Eye (tissue), 1 donor: ENCODE measurements at regions not wholly inside any gene's neighbourhood (a gene's known extent, or its start where the extent isn't known, plus 50 kb on each side); places are given as distances from the start of the nearest gene placed in this dataset.

ENCODE experiments used
- DNase-seq: peaks from one replicate; pipeline ENCODE4 v3.0.0-alpha.2; 2015

- DNase-seq = no peak
Measured at GRCh38 chr1:39109644-39110043, 83.5 kb downstream of the NDUFS5 start.

DNA sequence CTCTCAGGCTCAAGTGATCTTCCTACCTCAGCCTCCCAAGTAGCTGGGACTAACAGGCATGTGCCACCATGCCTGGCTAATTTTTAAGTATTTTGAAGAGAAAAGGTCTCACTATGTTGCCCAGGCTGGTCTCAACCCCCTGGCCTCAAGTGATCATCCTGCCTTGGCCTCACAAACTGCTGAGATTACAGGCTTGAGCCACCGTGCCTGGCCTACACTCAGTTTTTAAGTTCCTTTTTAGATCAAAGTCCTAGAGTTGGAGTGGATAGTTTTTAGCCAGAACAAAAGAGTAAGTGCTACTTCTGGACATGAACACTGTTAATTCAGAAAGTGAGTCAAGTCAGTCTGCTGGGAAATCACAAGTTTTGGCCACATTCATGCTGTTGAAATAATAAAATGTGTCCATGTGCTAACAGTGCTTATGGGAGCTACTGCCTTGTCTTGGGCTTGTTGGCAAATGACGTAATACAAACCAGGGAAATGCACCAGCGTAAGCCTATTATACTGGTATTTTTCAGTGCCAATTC lies 84.2 kb downstream of the NDUFS5 start:
- DNase-seq = no peak

- no peak for DNase-seq
Measured at GRCh38 chr1:39110882-39111281, 84.7 kb downstream of the NDUFS5 start.

DNA sequence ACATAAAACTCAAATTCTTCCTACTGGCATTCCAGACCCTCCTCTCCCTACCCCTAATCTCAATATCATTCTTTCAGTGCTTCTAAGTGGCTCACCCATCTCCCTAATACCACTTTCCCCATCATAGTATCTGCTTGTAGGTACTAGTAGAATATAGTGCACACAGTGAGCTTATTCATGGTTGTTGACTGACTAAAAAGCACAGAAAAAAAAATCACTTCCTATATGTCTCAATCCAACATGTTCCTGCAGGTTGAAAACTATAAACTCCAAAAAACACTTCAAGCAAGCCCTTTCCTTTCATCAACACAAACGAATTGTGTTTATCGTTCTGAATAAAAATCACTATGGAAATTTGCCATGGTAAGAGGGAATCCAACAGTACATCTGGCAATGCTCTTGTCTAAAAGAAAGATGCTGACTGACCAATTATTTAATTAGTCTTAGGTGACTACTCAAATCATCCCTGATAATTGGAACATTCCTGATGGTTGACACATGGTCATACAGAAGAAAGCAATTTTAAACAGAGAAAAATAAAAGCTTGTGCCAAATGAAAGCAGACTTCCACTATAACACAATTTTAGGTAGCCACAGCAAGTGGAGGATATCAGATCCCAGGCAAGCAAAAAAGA lies 87.1 kb downstream of the NDUFS5 start:
- no peak for DNase-seq

DNA sequence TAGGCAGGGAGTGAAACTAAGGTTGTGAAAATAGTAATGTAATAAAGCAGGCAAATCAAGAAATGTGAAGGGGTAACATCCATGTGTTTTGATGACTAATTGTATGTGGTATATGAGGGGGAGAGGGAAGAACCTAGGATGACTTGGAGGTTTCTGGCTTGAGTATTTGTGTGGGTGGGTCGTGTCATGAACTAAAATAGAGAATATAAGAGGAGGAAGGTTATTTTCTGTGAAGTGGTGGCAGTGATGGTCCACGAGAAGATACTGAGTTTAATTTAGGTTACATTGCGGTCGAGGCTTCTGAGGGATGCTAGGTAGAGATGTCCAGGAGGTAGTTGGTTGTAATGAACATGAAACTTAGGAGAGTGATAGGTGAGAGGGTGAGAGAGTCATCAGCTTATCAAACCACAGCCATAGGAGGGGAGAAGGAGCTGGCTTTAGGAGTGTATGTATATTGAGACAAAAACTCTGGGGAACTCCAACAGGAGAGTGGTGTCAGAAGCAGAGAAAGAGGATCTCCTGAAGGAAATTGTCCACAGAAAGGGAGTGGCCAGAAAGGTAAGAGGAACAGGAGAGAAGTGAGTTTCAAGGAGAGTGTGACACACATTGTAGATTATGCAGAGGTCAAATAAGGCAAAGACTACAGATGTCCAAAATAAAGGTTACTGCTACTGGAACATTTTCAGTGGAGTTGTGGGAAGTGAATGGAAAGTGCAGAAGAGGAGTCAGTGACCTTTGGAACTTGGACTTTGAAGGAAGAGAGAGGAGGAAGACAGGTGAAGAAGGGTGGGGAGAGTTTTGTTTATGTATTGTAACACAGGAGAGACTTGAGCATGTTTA lies 89.0 kb upstream of the MACF1 start:
- no peak for DNase-seq

DNA sequence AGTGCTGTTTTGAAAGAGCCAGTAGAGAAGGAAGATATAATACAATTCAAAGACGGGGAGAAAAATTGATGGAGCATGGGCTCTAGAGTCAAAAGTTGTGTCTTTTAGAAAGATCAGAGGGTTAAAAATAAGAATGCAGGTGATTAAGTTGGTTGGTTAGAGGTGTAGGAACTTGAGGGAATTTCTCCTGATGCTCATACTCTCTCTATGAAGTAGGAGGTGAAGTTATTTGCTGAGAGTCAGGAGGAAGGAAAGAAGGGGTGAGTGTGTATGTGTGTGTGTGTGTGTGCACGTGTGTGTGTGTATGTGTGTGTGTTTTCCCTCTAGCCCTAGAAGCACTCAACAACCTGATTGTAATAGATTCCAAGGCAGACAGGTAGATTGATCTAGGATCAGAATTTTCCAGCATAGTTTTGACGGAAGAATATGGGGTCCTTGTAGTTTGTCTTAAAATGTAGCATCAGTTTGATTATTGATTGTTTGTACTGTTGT lies 88.3 kb upstream of the MACF1 start:
- DNase-seq = no peak

GRCh38 chr1:39116860-39117728 lies 87.4 kb upstream of the MACF1 start:
- peak; percentile 41 for DNase-seq

GRCh38 chr1:39117899-39118450 lies 86.5 kb upstream of the MACF1 start:
- DNase-seq = no peak

DNA sequence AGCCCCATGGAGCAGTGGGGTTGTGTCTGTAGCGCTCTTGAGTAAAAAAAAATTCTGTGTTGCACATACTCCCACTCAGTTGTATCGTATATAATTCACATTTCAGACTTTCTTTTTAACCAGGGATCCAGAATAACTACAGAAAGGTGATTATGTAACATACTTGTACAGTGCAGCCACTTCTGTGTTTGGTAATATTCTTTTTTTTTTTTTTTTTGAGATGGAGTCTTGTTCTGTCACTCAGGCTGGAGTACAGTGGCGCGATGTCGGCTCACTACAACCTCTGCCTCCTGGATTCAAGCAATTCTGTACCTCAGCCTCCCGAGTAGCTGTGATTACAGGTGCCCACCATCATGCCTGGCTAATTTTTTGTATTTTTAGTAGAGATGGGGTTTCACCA lies 82.4 kb upstream of the MACF1 start:
- no peak for DNase-seq

DNA sequence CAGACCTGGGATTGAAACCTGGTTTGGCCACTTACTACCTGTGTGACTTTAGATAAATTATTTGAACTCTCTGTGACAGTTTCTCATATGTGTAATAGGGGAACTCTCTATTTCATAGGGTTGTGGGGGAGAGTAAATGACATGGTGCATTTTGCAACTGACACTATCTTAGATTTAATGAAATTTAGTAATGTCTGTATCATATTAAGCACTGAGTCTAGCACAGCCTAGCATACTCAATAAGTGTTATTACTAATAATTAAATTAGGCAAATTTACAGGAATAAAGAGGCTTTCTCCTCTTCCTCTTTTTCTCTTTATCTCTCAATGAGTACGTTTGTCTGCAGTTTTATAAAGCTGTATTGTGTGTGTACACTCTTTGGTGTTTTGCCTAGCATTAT lies 80.2 kb upstream of the MACF1 start:
- no peak for DNase-seq

DNA sequence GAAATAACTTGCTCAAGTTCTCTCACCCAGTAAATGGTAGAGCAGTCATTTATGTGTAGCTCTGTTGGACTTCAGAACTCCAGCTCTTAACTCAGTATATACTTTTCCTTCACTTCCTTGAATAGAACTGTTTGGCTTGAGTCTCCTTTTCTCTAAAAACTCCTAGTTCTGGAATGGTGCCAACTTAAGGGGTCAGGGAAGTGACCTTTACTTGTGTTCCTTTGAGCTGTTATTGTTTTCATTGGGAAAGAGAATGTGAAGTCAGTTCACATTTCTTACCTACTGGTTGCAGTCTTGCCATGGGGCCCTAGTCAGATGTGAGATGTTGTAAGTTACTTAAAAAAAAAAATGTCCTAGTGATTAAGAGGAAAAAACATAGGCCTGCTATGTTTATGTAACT lies 77.0 kb upstream of the MACF1 start:
- DNase-seq = no peak

GRCh38 chr1:39128126-39128525 lies 76.4 kb upstream of the MACF1 start:
- no peak for DNase-seq

- peak; percentile 31 for DNase-seq
Measured at GRCh38 chr1:39128959-39129358, 75.5 kb upstream of the MACF1 start.

DNA sequence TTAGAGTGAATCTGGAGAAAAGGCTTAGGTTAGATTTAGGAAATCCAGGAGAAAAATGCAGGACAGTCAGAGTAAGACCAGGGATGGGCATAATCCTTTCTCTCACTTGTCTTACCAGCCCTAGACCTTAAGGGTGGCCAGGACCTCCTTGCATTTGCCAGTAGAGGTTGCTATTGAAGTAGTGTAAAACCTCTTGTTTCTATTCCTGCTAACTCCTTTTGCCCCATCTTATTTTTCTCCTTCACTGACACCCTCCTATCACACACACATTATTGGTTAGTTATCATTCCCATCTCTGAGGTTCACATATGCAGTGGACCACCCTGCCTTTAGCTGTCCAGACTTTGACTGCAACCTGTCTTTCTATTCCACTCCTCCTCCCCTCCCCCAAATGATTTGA lies 75.0 kb upstream of the MACF1 start:
- no peak for DNase-seq

- no peak for DNase-seq
Measured at GRCh38 chr1:39130325-39130724, 74.2 kb upstream of the MACF1 start.

DNA sequence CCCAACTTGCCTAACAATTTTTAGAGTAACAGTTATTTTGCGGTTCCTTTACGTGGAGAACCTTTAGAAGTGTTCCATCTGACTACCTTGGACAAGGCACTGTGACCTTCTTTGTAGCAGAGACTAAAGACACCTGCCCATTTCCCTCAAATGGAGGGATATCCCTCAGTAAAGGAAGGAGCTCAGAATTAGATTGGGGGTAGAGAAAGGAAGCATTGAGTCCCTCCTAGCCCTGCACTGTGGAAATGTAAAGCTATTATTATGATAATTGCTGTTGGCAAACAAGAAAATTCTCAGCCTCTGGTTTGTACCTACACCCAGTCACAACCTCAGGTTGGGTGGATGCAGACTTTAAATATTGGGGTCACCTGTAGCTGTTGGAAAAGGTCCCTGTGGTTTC lies 72.6 kb upstream of the MACF1 start:
- no peak for DNase-seq

DNA sequence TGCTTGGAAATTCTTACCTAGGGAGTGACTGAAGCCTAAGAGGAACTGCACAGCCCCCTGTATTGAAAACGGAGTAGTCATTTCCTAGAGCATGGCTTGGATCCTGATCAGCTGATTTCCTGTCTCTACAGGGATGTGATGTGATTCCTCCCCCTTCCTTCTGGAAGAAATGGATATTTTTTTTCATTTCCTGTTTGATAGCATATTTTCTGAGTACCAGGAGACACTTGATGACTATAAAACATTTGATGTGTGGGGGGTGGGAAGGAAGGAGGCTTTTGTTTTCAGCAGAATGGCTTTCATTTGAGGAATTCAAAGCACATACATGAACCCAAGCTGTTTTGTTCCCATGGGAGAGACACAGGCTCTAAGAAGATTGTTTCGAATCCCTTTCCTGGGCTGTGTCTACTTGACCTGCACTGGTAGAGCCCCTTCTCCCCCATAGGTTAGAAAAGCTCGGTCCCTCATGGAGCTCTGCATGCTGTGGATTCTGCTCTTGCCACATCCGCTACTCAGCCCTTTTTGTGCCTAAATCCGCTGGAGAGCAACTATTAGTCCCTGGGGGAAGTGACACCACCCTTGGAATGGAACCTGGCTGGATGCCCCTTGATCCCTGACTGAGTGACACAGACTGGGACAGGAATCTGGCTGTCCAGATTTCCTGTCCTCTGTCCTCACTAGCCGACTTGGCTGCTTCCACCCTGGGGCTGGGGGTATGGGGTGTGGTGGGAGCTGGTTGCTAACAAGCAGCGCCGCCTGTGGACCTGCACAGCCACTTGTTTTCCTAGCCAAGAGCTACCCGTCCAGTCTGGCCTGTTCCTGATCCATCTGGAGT lies 71.8 kb upstream of the MACF1 start:
- peak; percentile 67 for DNase-seq

DNA sequence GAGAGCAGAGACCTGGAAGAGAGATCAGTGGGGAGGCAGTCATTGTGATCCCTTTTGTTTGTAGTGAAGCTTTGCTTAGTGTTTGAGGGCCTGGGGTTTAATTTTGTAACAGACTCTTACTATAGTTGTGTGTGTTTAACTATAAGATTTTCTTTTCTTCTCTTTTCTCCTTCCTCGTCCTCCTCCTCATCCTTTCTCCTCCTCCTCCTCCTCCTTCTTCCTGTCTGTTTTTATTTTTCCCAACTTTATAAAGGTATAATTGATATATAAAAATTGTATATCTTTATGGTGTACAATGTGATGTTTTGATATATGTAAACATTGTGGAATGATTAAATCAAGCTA lies 71.2 kb upstream of the MACF1 start:
- DNase-seq = no peak

- no peak for DNase-seq
Measured at GRCh38 chr1:39134768-39135333, 69.6 kb upstream of the MACF1 start.

DNA sequence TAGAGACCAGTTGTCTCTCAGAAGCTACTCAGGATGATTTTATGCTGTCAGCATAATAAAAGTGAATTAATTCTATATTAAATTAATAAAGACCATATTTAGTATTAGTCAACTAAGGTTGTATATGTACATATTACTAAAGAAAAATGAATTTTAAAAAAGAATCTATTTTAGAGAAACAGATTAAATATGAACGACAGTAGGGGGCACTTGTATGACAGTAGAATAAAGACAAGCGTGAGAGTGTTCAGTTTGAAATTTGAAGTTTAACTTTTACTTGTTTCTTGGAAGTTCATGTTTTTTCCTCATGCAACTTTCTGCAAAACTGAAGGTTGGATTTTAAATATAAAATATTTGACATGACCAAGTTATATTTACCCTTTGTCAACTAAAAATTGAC lies 67.9 kb upstream of the MACF1 start:
- no peak for DNase-seq

- DNase-seq = no peak
Measured at GRCh38 chr1:39139723-39140360, 64.7 kb upstream of the MACF1 start.
